Ectodermal cell (in vitro differentiated cells): ENCODE measurements at regions not wholly inside any gene's neighbourhood (a gene's known extent, or its start where the extent isn't known, plus 50 kb on each side); places are given as distances from the start of the nearest gene placed in this dataset.

Experiments
- H3K27ac ChIP-seq: 2 replicates; pipeline ENCODE4 v1.7.0; 2013; ENCODE audit warnings: mild to moderate bottlenecking, low read depth, low read length; ENCODE audit not compliant: insufficient read depth, poor library complexity, severe bottlenecking
- H3K27me3 ChIP-seq: 2 replicates; pipeline ENCODE4 v1.7.0; 2013; ENCODE audit warnings: mild to moderate bottlenecking, low read length; ENCODE audit not compliant: insufficient read depth, control insufficient read depth, poor library complexity, severe bottlenecking
- H3K36me3 ChIP-seq: one replicate; pipeline ENCODE4 v1.7.0; 2013; ENCODE audit warnings: low read length; ENCODE audit not compliant: control insufficient read depth, insufficient read depth
- H3K4me1 ChIP-seq: one replicate; pipeline ENCODE4 v1.7.0; 2013; ENCODE audit warnings: low read length; ENCODE audit not compliant: control insufficient read depth, insufficient read depth
- H3K4me3 ChIP-seq: 2 replicates; pipeline ENCODE4 v1.7.0; 2013; ENCODE audit warnings: low read depth, low read length, control low read depth; ENCODE audit not compliant: insufficient read depth
- H3K9me3 ChIP-seq: 2 replicates; pipeline ENCODE4 v1.7.0; 2013; ENCODE audit warnings: mild to moderate bottlenecking, low read length, moderate library complexity; ENCODE audit not compliant: control insufficient read depth
- WGBS, 2 experiments: methylation state at CpG; one replicate each; pipeline ENCODE4 v1.1.7; 2013; ENCODE audit warnings: missing lambda C conversion rate in 2 of 2; 5-methylcytosine and 5-hydroxymethylcytosine counted together

DNA sequence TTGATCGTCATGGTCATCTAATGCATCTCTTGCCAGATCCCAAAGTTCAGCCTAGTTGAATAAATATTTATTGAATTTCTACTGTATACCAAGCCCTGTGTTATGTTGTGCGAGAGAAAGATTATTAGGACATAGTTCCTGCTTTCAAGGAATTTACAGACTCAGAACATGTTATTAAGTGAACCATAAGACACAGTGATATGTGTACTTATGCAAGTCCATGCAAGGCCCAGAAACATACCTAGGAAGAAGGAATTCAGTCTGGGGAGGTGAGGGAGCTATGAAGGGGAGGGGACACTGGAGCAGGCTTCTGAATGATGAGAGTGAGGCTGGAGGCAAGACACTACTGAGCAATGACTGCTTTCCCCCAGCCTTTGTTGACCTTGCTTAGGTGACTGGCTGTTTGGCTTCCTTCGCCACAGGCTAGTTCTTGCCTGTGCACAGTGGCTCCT lies 81.4 kb downstream of the ACAA2 start:
- Histone ChIP-seq H3K36me3 (no peaks in the 10 kb centered on the region), H3K27me3 (no peaks in the 10 kb centered on the region), H3K4me1 (no peaks in the 10 kb centered on the region), H3K4me3 (no peak overlapping the region), H3K27ac (no peak overlapping the region), H3K9me3 (no peaks in the 10 kb centered on the region)
- WGBS, 2 experiments = 94 to 95% methylated on average over 2 to 3 of the region's 3 CpGs

DNA sequence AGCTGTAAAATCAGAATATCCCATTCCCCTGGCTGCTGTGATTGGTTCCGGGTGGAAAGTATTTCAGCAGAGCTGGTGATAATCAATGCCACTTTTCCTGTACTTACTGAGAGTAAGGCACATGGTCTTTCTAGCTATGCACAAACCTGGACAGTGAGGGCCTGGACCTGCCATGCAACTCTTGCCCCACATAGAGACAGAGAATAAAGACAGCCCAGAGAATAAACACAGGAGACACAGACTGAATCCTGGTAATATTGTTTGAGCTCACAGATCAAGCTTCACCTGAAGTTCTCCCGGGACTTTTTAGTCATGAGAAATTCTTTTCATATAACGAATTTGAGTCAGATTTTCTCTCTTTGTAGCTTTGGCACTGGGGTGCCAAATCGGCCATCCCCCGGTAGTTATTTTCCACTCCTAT lies 81.9 kb downstream of the ACAA2 start:
- Histone ChIP-seq H3K4me3 (no peak overlapping the region), H3K27ac (no peak overlapping the region), H3K27me3 (no peaks in the 10 kb centered on the region), H3K9me3 (no peaks in the 10 kb centered on the region), H3K36me3 (no peaks in the 10 kb centered on the region), H3K4me1 (peaks cover 4% of the 10 kb centered on the region)
- 89 to 94% methylated on average over 5 of the region's 5 CpGs for WGBS, 2 experiments

DNA sequence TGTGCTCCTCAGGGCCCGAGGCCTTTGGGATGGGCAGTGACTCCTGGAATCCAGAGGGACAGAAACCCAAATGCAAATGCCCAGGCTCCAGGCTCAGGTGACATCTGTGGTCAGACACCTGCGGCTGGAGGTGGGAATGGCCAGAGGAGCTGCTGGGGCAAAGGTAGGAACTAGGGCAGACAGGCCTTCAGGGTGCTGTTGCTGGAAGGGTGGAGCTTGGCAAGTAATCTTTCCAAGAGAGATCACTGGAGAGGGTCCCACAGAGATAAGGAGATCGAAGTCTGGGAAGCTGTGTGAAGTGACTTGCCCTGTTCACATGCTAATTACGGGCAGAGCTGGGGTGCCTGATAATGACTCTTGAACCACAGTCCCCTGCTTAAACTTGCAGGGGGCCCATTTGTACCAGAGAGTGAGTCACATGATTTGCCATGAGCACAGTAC lies 82.4 kb downstream of the ACAA2 start:
- H3K4me3 ChIP-seq = no peak overlapping the region
- H3K27me3 ChIP-seq = no peaks in the 10 kb centered on the region
- H3K27ac ChIP-seq = no peak overlapping the region
- peaks cover 5% of the 10 kb centered on the region for H3K4me1 ChIP-seq
- 69 to 73% methylated on average over 4 of the region's 4 CpGs for WGBS, 2 experiments
- no peaks in the 10 kb centered on the region for H3K9me3 ChIP-seq
- H3K36me3 ChIP-seq = no peaks in the 10 kb centered on the region

DNA sequence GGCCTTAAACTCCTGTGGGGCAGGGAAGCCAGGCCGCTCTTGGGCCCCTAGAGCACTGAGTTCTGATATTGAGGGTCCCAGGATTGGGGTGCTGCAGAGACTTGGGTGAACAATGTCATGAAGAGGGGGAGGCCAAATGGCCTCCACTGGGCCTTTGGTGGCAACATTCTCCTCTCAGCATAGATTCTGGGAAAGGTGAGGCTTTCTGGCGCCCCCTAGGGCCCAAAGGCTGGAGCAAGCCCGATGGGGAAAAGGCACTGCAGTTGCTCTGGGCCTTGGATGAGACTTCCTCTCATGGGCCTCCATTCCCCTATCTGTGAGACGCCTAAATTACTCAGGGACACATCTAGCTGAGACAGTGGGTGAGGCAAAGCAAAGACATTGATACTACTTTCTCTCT lies 84.8 kb downstream of the ACAA2 start:
- H3K9me3 ChIP-seq = no peaks in the 10 kb centered on the region
- H3K27me3 ChIP-seq = no peaks in the 10 kb centered on the region
- no peak overlapping the region for H3K4me3 ChIP-seq
- H3K4me1 ChIP-seq = peaks cover 5% of the 10 kb centered on the region
- WGBS, 2 experiments = 58 to 59% methylated on average over 4 of the region's 4 CpGs
- no peaks in the 10 kb centered on the region for H3K36me3 ChIP-seq
- H3K27ac ChIP-seq = no peak overlapping the region

DNA sequence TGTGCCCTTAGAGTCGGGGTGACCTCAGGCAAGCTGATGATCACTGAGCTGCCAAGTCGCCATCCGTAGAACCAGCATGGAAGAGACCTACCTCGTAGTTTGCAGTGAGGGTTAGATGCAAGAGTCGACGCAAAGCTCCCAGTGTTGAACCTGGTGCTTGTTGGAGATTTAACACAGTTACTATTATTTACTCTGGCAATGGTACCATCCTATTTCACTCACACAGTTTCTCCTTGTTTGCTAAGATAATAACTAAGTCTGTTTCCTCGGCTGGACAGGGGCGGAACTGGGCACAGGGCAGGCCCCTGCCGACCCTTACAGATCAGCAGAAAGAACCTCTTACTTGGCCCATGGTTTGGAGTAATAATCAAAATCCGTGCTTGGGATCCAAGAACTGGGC lies 85.5 kb downstream of the ACAA2 start:
- H3K4me3 ChIP-seq = no peak overlapping the region
- H3K4me1 ChIP-seq = peaks cover 5% of the 10 kb centered on the region
- no peaks in the 10 kb centered on the region for H3K36me3 ChIP-seq
- WGBS, 2 experiments = 95% methylated on average over 10 of the region's 10 CpGs
- no peaks in the 10 kb centered on the region for H3K27me3 ChIP-seq
- H3K27ac ChIP-seq = no peak overlapping the region
- H3K9me3 ChIP-seq = no peaks in the 10 kb centered on the region

DNA sequence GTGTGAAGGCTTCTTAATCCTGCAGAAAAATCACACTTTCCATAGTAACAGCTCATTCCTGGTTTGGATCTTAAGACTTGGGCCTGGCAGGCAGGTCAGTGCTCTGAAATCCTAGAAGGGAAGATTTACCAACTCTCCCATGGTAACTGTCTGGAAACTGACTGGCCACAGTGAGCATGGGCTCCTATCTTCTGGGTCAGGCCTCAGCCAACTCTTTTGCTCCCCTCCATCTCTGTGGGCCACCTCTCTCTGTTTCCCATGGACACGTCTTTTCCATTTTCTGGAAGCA lies 86.7 kb downstream of the ACAA2 start:
- Histone ChIP-seq H3K9me3 (no peaks in the 10 kb centered on the region), H3K36me3 (no peaks in the 10 kb centered on the region), H3K27ac (peak overlapping the region; percentile 18), H3K27me3 (no peaks in the 10 kb centered on the region), H3K4me3 (no peak overlapping the region), H3K4me1 (peaks cover 5% of the 10 kb centered on the region)
- 93 to 100% methylated on average over 1 of the region's 1 CpG for WGBS, 2 experiments

DNA sequence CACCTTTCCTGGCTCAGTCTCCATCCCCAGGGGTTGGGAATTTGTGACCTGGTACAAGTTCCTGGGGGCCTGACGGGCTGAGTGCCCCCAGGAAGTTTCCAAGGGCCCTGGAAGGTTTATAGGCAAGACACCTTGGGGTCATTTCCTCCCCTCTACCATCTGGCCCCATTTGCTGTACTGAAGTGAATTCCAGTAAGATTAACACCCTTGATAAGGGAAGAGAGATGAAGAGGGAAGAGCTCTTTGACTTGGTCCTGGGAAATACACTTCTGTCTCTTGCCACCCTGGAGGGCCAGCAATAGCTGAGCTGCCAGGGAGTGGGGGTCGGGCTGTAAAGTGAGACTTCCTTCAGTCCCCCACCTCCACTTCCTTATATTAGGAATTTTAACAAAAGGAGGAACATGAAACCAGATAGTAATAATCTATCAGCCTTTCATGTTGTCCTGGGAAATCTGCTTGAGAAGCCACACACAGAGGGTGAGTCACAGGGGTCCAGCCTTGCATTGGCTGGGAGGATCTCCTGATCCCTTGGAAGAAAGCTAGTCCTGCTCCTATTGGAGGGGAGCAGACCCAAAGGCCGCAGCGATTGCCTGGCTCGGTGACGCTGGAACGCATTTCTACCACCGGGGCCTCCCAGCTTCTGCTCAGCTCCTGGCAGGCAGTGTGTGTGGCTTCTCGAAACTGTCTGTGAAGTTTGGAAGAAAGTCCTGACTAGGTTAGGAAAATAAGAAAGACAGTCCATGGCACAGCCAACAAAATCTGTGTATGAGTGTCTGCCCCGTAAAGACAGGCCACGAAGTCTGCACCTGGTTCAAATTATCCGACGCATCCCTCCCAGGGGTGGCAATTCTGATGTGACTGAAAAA lies 87.3 kb downstream of the ACAA2 start:
- peak overlapping the region; percentile 79 for H3K27ac ChIP-seq
- WGBS, 2 experiments = 43 to 47% methylated on average over 12 to 13 of the region's 13 CpGs

DNA sequence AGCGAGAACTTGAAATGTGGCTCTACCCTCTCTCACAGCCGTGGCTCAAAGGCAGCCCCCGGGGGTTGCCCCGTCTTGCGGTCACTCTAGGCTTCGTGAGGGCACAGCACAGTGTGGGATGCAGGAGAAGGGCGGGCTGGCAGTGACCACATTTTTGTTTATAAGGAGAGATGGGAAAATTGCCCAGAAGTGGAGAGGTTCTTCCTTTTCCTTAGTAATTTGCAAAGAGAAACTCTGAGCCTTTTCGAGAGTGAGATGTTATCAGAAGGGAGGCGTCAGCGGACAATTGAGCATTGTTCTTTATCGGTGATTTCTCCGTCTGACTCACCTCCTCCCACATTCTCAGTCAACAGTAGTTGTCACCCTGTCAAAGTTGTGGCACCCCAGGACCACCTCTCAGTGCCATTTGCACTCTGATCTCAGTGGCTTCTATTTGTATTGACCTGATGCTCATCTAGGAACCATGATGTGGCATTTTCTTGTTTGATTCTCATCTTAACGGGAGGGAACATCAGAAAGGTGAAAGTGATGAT lies 89.6 kb downstream of the ACAA2 start:
- Histone ChIP-seq H3K27ac (no peak overlapping the region), H3K27me3 (no peaks in the 10 kb centered on the region), H3K36me3 (no peaks in the 10 kb centered on the region), H3K9me3 (no peaks in the 10 kb centered on the region), H3K4me3 (no peak overlapping the region), H3K4me1 (peaks cover 5% of the 10 kb centered on the region)
- 70 to 71% methylated on average over 12 to 13 of the region's 13 CpGs for WGBS, 2 experiments

More for the DNA sequence above, 87.3 kb downstream of the ACAA2 start:
- peaks cover 5% of the 10 kb centered on the region for H3K4me1 ChIP-seq
- H3K36me3 ChIP-seq = no peaks in the 10 kb centered on the region
- no peaks in the 10 kb centered on the region for H3K27me3 ChIP-seq
- no peaks in the 10 kb centered on the region for H3K9me3 ChIP-seq
- no peak overlapping the region for H3K4me3 ChIP-seq

DNA sequence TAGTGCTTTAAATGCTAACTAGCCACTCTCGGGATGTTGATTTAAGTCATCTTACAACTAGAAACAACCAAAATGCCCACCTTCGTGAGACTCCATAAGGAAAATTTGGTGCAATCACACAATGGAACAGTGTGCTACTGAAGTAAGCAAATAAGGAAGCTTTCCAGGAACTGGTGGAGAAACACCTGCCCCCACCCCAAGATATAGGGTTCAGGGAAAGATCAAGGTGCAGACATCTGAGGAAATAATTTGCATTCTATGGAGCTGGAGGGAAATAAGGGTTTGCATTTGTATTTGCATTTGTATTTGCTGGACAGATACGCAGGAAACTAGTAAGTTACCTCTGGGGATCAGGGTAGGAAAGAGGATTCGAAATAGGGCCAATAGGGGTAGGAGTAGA lies 90.9 kb downstream of the ACAA2 start:
- 65 to 72% methylated on average over 3 to 4 of the region's 4 CpGs for WGBS, 2 experiments
- Histone ChIP-seq H3K9me3 (no peaks in the 10 kb centered on the region), H3K36me3 (no peaks in the 10 kb centered on the region), H3K27ac (no peak overlapping the region), H3K4me1 (peaks cover 5% of the 10 kb centered on the region), H3K27me3 (no peaks in the 10 kb centered on the region), H3K4me3 (no peak overlapping the region)

DNA sequence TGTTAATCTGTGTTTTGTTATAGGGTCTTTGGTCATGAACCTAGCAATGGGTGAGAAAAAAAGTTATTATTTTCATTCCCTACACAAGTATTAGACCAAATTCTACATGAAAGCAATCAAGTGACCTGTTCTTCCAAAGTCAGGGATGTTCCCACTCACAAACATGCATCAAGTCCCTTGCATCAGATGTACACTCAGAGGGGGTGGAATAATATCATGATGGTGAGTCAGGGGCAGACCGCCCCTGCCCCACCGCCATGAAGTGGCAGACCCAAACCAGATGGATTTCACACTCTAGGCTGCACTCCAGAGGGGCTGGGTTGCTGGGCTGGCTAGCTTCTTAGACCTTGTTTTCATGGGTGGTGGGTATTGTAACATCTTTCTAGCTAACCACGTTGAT lies 91.4 kb downstream of the ACAA2 start:
- no peaks in the 10 kb centered on the region for H3K36me3 ChIP-seq
- no peak overlapping the region for H3K4me3 ChIP-seq
- no peak overlapping the region for H3K27ac ChIP-seq
- WGBS, 2 experiments = 95% methylated on average over 2 of the region's 3 CpGs
- H3K4me1 ChIP-seq = peaks cover 5% of the 10 kb centered on the region
- H3K9me3 ChIP-seq = no peaks in the 10 kb centered on the region
- no peaks in the 10 kb centered on the region for H3K27me3 ChIP-seq
